ENCODE measurements at regions not wholly inside any gene's neighbourhood (a gene's known extent, or its start where the extent isn't known, plus 50 kb on each side); places are given as distances from the start of the nearest gene placed in this dataset.

- TF ChIP-seq CTCF (IDR thresholded peaks at IDR 0.05) (no peak), POLR2AphosphoS5 (IDR thresholded peaks at IDR 0.05; ENCODE audit: low read depth, low read length) (no peak)
Measured at GRCh38 chr11:116538677-116539076, 234.1 kb downstream of the BUD13 start.
